Uterus (tissue), 3 donors: ENCODE measurements at regions not wholly inside any gene's neighbourhood (a gene's known extent, or its start where the extent isn't known, plus 50 kb on each side); places are given as distances from the start of the nearest gene placed in this dataset.

Experiments used
- DNase-seq, 2 donors: peaks; one replicate each; pipeline ENCODE4 v3.0.0-alpha.2; 2019 to 2020
- H3K27ac ChIP-seq, 2 donors: fragments of 200-600 bp; sonication (generic); 1 replicate in 1 of 2; 2 replicates in 1 of 2; pipeline ENCODE4 v1.5.1; 2016 to 2018
- H3K27me3 ChIP-seq, 2 donors: fragments of 200-600 bp; sonication (generic); one replicate each; pipeline ENCODE4 v1.5.1; 2018 to 2019; ENCODE audit warnings: control low read depth in 1 of 2
- H3K36me3 ChIP-seq, 2 donors: fragments of 200-600 bp; sonication (generic); one replicate each; pipeline ENCODE4 v1.5.1; 2019; ENCODE audit warnings: control low read depth in 1 of 2
- H3K4me1 ChIP-seq, 2 donors: fragments of 200-600 bp; sonication (generic); one replicate each; pipeline ENCODE4 v1.5.1; 2018 to 2019; ENCODE audit warnings: control low read depth in 1 of 2
- H3K4me3 ChIP-seq, 2 donors: fragments of 200-600 bp; sonication (generic); 1 replicate in 1 of 2; 2 replicates in 1 of 2; pipeline ENCODE4 v1.5.1; 2018 to 2019; ENCODE audit warnings: mild to moderate bottlenecking in 1 of 2
- H3K9me3 ChIP-seq, 2 donors: fragments of 200-600 bp; sonication (generic); one replicate each; pipeline ENCODE4 v1.5.1; 2019; ENCODE audit warnings: control low read depth in 1 of 2
- POLR2A ChIP-seq, 2 donors: fragments of 450-650 bp; IDR thresholded peaks; one replicate each; pipeline ENCODE4 v1.6.1; 2016; ENCODE audit warnings: antibody characterized with exemption in 2 of 2, mild to moderate bottlenecking in 1 of 2, moderate library complexity in 1 of 2
- intact Hi-C: fragments of 100-400 bp; cut with DNase I; formaldehyde crosslinking; loops from one replicate; pipeline ENCODE4 v1.15.1; 2023; ENCODE audit warnings: low total_unique reads
- TF ChIP-seq, protein P1 (sequence below), 4 experiments: fragments of 200-600 bp in 2 of 4; fragments of 450-650 bp in 2 of 4; sonication (generic) in 2 of 4; IDR thresholded peaks; one replicate each; pipeline ENCODE4 v1.5.1; 2016 to 2019; ENCODE audit warnings: antibody characterized with exemption in 4 of 4, mild to moderate bottlenecking in 2 of 4, moderate library complexity in 1 of 4
- donor health status: DM: yes; HTN: yes; CAD: no.

DNA sequence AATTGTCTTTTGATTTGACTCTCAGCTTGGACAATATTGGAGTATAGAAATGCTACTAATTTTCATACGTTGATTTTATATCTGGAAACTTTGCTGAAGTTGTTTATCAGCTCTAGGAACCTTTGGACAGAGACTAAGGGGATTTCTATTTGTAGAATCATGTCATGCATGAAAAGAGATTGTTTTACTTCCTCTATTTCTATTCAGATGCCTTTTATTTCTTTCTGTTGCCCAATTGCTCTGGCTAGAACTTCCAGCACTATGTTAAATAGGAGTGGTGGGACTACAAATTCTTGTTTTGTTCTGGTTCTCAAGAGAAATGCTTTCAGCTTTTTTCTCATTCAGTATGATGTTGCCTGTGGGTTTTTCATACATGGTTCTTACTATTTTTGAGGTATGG, 112.8 kb upstream of the CDH12 start:
- intact Hi-C loops = no loop called here

DNA sequence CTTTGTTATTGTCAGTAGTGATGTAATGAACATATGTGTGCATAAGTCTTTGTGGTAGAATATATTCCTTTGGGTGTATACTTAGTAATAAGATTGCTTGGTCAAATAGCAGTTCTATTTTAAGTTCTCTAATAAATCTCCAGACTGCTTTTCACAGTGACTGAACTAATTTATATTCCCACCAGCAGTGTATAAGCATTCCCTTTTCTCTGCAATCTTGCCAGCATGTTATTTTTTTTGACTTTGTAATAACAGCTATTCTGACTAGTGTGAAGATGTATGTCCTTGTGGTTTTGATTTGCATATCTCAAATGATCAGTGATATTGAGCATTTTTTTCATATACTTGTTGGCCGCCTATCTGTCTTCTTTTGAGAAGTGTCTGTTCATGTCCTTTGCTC, 111.5 kb upstream of the CDH12 start:
- H3K36me3 ChIP-seq = no peaks in the 10 kb centered on the region
- DNase-seq = no peak
- no peak for TF ChIP-seq POLR2A (IDR thresholded peaks at IDR 0.05)
- TF ChIP-seq, protein P1, sequence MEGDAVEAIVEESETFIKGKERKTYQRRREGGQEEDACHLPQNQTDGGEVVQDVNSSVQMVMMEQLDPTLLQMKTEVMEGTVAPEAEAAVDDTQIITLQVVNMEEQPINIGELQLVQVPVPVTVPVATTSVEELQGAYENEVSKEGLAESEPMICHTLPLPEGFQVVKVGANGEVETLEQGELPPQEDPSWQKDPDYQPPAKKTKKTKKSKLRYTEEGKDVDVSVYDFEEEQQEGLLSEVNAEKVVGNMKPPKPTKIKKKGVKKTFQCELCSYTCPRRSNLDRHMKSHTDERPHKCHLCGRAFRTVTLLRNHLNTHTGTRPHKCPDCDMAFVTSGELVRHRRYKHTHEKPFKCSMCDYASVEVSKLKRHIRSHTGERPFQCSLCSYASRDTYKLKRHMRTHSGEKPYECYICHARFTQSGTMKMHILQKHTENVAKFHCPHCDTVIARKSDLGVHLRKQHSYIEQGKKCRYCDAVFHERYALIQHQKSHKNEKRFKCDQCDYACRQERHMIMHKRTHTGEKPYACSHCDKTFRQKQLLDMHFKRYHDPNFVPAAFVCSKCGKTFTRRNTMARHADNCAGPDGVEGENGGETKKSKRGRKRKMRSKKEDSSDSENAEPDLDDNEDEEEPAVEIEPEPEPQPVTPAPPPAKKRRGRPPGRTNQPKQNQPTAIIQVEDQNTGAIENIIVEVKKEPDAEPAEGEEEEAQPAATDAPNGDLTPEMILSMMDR (IDR thresholded peaks at IDR 0.05) = no peak
- H3K9me3 ChIP-seq = no peaks in the 10 kb centered on the region
- intact Hi-C loops = no loop called here
- H3K4me3 ChIP-seq = no peak overlapping the region
- H3K4me1 ChIP-seq = no peaks in the 10 kb centered on the region
- H3K27me3 ChIP-seq = no peaks in the 10 kb centered on the region
- H3K27ac ChIP-seq = no peak overlapping the region

More for the DNA sequence above, 112.8 kb upstream of the CDH12 start:
- Histone ChIP-seq H3K27me3 (no peaks in the 10 kb centered on the region), H3K36me3 (no peaks in the 10 kb centered on the region), H3K9me3 (no peaks in the 10 kb centered on the region), H3K4me3 (no peak overlapping the region), H3K4me1 (no peaks in the 10 kb centered on the region), H3K27ac (no peak overlapping the region)
- no peak for DNase-seq
- TF ChIP-seq POLR2A (IDR thresholded peaks at IDR 0.05) = no peak

DNA sequence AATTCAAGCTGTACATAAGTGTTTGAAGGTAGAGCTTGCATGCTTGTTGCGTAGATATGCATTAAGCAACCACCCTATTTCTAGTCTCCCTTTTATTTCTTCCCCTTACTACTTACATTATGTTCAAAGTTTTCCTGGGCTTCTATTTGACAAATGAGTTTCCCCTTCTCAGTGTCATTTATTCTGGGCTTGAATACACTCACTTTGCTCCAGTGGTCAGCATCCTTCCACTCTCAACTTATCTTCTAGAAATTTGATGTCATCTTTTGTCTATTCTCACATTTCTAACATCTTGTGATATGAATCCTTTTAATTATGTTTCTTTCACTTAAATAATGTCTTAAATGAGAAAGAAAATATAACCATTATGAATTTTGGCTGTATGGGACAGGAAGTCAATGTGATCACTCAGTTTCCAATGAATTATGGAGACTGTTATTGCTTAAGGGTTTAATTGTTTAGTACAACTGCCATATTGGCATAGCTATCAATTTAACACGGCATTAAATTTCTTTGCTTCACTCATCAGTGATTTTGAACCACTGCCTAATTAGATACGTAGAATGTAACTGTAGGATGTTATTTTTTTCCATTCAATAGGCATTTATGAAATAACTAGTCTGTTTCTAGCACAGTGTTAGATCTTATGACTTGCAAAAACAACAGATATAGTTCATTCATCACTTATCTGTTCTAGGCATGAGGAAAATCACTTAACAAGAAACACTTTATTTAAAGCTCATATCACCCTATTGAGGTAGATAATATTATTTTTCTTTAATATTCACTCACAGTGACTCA, 105.5 kb upstream of the CDH12 start:
- no peak for DNase-seq
- Histone ChIP-seq H3K4me1 (no peaks in the 10 kb centered on the region), H3K27me3 (no peaks in the 10 kb centered on the region), H3K4me3 (no peak overlapping the region), H3K27ac (no peak overlapping the region), H3K9me3 (no peaks in the 10 kb centered on the region), H3K36me3 (no peaks in the 10 kb centered on the region)
- no peak for TF ChIP-seq POLR2A (IDR thresholded peaks at IDR 0.05)
- TF ChIP-seq, protein P1 (IDR thresholded peaks at IDR 0.05) = no peak
- intact Hi-C loops = no loop called here

DNA sequence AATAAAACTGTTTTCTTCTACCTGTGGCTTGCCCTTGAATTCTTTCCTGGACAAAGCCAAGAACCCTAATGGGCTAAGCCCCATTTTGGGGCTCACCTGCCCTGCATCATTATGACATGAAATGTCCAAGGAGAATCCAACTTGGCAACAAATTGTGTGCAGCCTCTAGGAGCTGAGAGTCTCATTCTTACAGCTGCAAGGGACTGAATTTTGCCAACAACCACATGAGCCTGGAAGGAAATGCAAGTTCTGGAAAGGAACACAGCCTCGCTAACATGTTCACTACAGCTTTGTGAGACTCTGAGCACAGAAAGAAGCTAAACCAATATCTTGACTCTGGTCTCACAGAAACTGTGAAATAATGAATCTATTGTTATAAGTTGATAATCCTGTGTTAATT, 94.8 kb upstream of the CDH12 start:
- Histone ChIP-seq H3K27ac (no peak overlapping the region), H3K9me3 (no peaks in the 10 kb centered on the region), H3K27me3 (no peaks in the 10 kb centered on the region), H3K4me1 (no peaks in the 10 kb centered on the region), H3K36me3 (no peaks in the 10 kb centered on the region), H3K4me3 (no peak overlapping the region)
- DNase-seq = no peak
- no peak for TF ChIP-seq POLR2A (IDR thresholded peaks at IDR 0.05)
- TF ChIP-seq, protein P1 (IDR thresholded peaks at IDR 0.05) = no peak
- intact Hi-C loops = no loop called here

DNA sequence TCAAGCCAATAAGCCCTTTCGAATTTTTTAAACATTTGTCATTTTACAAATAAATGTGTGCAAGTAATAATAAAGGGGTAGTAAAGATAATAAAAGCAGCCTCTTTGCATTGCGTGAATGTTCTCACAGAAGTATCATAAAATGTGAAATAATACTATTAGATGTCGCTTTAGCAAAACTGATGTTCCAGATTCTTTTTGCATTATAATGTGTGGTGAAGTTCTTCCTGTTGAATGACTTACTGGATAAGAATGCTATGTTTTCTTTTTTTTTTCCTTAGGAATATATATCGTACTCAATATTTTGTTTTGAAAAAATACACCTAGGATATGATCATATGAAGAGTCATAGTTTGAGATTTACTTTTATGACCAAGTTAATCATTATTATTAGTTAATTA, 85.2 kb upstream of the CDH12 start:
- Histone ChIP-seq H3K9me3 (no peaks in the 10 kb centered on the region), H3K36me3 (no peaks in the 10 kb centered on the region), H3K27me3 (no peaks in the 10 kb centered on the region), H3K4me3 (no peak overlapping the region), H3K27ac (no peak overlapping the region), H3K4me1 (no peaks in the 10 kb centered on the region)
- DNase-seq = no peak
- intact Hi-C loops = no loop called here
- TF ChIP-seq POLR2A (IDR thresholded peaks at IDR 0.05) = no peak
- TF ChIP-seq, protein P1 (IDR thresholded peaks at IDR 0.05) = no peak
